ENCODE measurements at regions not wholly inside any gene's neighbourhood (a gene's known extent, or its start where the extent isn't known, plus 50 kb on each side); places are given as distances from the start of the nearest gene placed in this dataset.
"Not testable (repeated sequence)": the region's sequence is repeated elsewhere in the genome, so short reads cannot be mapped to it uniquely, and the experiment has no call there.

DNA sequence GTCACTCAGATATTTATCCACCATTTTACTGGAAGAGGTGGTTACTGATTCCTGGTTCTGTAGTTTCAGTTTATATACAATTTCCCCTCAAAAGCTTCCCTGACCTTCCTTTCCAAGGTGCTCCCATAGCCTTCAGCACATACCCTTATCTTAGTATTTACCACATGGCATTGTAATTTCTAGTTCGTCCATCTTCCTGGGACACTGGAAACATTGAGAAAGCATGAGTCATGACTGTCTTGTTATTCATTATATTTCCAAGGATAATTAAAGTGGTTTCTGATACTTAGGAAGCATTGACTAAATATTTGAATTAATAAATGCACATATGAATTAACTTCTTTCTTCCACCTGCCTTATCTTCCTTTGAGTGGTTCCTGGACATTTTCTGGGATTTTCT, 203.8 kb downstream of the ETAA1 start:
- no peak overlapping the region for H3K27ac Mint-ChIP-seq
- no peaks in the 10 kb centered on the region for H3K27me3 Mint-ChIP-seq
- no peaks in the 10 kb centered on the region for H3K36me3 Mint-ChIP-seq
- no peaks in the 10 kb centered on the region for H3K4me1 Mint-ChIP-seq
- peaks cover 0 to 3% (median 3%) of the 10 kb centered on the region in 3 donors for H3K9me3 Mint-ChIP-seq
- no peak overlapping the region for H3K4me3 Mint-ChIP-seq

DNA sequence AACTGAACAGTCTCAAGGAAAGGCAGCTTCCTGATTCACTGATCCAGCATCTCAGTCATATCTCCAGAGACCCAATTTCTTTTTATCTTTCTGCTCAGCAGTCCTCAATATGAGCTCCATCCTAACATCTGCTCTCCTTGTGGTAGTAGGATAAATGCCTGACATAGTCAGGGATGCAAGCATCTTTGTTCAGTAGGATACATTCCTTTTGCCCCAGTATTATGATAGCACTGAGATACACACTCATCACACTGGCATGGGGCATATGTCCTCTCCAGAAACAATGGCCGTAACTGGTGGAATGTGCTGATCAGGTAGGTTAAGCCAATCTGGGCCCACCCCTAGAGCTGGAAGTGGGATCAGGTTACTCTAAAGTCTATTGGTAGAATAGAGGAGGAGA, 207.2 kb downstream of the ETAA1 start:
- Mint-ChIP-seq H3K36me3 (no peaks in the 10 kb centered on the region), H3K4me3 (no peak overlapping the region)

DNA sequence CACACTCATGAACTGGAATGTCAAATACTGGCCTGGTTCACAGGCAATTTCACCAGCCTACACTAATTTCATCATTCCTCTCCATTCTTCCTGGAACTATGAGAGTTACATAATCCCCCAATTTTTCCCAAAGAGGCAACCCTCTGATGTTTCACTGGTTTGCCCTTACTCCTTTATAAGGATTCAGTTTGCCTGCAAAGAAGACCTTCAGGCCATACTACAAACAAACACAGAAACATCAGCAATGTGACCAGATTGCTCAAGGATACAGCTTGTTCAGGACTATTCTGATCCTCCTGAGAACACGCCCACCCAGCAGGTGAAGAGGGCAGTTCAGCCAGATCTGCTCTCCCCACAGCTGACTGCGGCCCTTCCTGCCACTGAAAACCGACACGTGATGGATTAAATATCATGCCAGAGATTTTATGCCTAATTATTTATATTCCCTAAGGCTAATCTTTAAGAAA, 215.5 kb downstream of the ETAA1 start:
- no peaks in the 10 kb centered on the region for H3K4me1 Mint-ChIP-seq
- peaks cover 2% of the 10 kb centered on the region for H3K36me3 Mint-ChIP-seq
- H3K27ac Mint-ChIP-seq = no peak overlapping the region
- no peak overlapping the region for H3K4me3 Mint-ChIP-seq
- peaks cover 0 to 4% (median 2%) of the 10 kb centered on the region in 3 donors for H3K9me3 Mint-ChIP-seq
- H3K27me3 Mint-ChIP-seq = no peaks in the 10 kb centered on the region

More for the DNA sequence above, 207.2 kb downstream of the ETAA1 start:
- Mint-ChIP-seq H3K9me3 (peaks cover 0 to 4% (median 0%) of the 10 kb centered on the region in 3 donors), H3K4me1 (no peaks in the 10 kb centered on the region), H3K27ac (no peak overlapping the region), H3K27me3 (no peaks in the 10 kb centered on the region)

DNA sequence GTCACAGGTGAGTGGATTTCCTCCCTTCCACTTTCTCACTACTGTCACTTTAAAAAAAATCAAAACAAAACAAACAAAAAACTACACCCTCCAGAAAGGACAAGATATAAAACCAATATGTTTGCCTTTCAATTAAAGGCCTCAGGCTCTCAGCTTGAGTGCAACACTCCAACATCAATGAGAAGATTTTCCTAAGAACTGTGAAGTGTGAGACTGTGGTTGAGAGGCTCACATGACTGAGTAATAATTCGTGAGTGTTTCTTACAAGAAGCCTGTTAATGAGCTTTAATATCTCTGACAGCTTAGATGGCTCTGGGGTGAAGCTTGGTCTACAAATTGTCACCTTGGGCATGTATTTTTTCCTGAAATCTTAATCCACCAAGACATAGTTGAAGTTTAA, 216.1 kb downstream of the ETAA1 start:
- no peaks in the 10 kb centered on the region for H3K27me3 Mint-ChIP-seq
- peaks cover 0 to 2% (median 0%) of the 10 kb centered on the region in 3 donors for H3K9me3 Mint-ChIP-seq
- H3K4me3 Mint-ChIP-seq = no peak overlapping the region
- peaks cover 2% of the 10 kb centered on the region for H3K36me3 Mint-ChIP-seq
- H3K4me1 Mint-ChIP-seq = no peaks in the 10 kb centered on the region
- H3K27ac Mint-ChIP-seq = no peak overlapping the region

DNA sequence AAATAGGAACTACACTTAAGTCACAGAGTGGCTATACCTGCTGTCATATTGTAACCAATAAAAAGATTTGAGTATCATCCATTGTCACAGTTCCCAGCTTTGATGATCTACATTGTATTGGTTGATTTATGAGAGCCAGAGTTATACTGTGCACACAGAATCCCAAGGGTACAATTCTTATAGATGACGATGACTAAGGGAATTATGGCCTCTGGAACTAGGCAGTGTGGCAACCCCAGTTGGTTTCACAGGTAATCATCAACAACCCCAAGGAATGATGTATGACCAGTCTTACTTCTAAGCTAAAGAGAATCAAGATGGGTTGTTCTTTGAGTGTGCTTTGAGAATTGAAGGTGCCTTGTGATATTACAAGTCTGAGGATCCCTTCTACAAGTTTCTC, 217.3 kb downstream of the ETAA1 start:
- no peak overlapping the region for H3K4me3 Mint-ChIP-seq
- peaks cover 0 to 2% (median 0%) of the 10 kb centered on the region in 3 donors for H3K9me3 Mint-ChIP-seq
- H3K36me3 Mint-ChIP-seq = peaks cover 2% of the 10 kb centered on the region
- H3K4me1 Mint-ChIP-seq = no peaks in the 10 kb centered on the region
- no peak overlapping the region for H3K27ac Mint-ChIP-seq
- H3K27me3 Mint-ChIP-seq = no peaks in the 10 kb centered on the region

DNA sequence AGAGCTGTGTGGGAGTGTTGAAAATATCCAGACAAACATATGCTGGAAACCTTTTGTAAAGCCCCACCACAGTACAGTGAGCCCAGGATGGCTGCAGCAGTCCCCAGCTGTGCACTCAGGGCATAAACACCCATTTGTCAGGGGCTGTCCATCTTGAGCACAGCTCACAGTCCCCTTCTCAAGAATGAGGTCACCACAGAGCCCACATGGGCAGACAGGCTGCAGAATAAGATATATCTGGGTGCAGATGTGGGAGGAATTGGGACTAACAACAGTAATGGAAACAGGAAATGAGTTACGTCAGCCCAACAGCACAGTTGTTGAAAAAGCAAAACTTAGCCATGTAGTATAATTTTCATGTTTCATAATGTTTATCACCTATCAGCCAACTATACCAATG, 219.6 kb downstream of the ETAA1 start:
- H3K9me3 Mint-ChIP-seq = peaks cover 0 to 2% (median 0%) of the 10 kb centered on the region in 3 donors
- H3K4me3 Mint-ChIP-seq = no peak overlapping the region
- no peaks in the 10 kb centered on the region for H3K4me1 Mint-ChIP-seq
- H3K27me3 Mint-ChIP-seq = no peaks in the 10 kb centered on the region
- no peaks in the 10 kb centered on the region for H3K36me3 Mint-ChIP-seq
- no peak overlapping the region for H3K27ac Mint-ChIP-seq

DNA sequence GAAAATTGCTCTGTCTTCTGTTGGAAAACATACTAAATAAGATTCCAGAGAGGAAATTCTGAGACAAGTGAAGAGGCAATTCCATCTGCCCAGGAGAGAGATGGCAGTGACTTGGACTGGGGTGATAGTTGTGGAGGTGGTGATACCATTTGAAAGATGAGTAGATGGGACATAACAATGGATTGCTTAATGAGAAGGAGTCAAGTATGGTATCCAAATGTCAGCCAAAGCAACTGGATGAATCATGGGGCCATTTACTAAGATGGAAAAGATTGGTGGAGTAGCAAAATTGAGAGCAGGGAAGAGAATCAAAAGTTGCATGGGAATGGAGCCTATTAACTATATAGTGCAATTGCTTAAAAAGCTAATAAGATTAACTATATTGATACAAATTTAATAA, 222.1 kb downstream of the ETAA1 start:
- Mint-ChIP-seq H3K27me3 (no peaks in the 10 kb centered on the region), H3K36me3 (no peaks in the 10 kb centered on the region), H3K4me3 (no peak overlapping the region), H3K4me1 (peaks cover 0 to 2% (median 0%) of the 10 kb centered on the region in 3 donors), H3K27ac (no peak overlapping the region), H3K9me3 (peaks cover 0 to 4% (median 0%) of the 10 kb centered on the region in 3 donors)

DNA sequence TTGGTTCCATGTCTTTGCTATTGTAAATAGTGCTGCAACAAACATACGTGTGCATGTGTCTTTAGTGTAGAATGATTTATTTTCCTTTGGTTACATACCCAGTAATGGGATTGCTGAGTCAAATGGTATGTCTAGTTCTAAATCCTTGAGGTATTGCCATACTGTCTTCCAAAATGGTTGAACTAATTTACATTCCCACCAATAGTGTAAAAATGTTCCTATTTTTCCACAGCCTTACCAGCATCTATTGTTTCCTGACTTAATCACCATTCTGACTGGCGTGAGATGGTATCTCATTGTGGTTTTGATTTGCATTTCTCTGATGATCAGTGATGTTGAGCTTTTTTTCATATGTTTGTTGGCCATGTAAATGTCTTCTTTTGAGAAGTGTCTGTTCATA, 226.6 kb downstream of the ETAA1 start:
- H3K36me3 Mint-ChIP-seq, H3K4me1 Mint-ChIP-seq, H3K4me3 Mint-ChIP-seq, H3K27ac Mint-ChIP-seq, H3K27me3 Mint-ChIP-seq, H3K9me3 Mint-ChIP-seq: not testable (repeated sequence)

DNA sequence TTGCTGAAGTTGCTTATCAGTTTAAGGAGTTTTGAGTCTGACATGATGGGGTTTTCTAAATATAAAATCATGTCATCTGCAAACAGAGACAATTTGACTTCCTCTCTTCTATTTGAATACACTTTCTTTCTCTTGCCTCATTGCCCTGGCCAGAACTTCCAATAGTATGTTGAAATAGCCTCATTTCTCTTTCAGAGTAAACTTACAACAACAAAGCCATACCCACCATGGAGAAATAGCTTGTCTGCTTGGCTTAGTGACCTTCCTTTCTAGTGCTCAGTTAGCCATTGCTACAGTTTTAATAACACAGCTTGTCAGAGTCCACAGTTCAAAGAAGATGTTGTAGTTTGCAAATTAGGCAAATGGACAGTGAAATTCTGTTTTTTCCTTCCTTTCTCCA, 228.0 kb downstream of the ETAA1 start:
- H3K36me3 Mint-ChIP-seq = no peaks in the 10 kb centered on the region
- H3K4me3 Mint-ChIP-seq = no peak overlapping the region
- H3K4me1 Mint-ChIP-seq = peaks cover 0 to 2% (median 0%) of the 10 kb centered on the region in 3 donors
- H3K27ac Mint-ChIP-seq = no peak overlapping the region
- H3K27me3 Mint-ChIP-seq = peaks cover 4% of the 10 kb centered on the region
- peaks cover 0 to 7% (median 0%) of the 10 kb centered on the region in 3 donors for H3K9me3 Mint-ChIP-seq

DNA sequence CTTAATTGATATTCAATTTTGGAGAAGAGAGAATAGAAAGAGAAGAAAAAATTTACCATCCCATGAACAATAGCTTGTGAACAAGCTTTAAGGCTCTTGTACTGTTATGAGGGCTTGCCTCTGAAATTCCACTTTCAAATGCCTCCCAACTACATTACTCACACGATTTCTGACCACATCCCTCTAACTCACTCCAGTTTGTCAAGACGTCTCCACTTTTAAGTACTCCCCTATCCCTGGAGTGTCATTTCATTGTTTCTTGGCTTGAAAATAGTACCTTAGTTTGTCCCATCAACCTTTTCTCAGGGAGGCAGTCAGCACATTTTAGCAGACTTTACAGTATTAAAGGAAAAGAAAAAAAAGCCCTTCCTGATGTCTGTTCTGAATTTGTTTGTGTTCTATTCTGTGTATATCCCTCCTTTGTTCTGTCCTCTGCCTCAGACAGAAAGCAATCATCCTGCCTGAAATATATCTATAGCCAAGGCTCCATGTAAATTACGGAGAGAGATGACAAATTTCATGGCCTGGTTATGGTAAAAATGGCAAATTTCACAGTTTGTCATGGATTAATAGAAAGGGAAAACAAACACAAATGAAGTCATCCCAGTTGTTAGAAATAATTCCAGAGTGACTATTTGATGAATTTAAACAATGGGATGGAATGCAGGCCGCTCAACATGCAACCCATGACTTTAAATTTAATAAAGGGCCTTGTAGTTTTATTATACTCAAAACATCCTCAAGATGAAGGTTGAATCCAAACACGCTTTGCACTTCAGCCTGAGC, 228.8 kb downstream of the ETAA1 start:
- peaks cover 0 to 7% (median 0%) of the 10 kb centered on the region in 3 donors for H3K9me3 Mint-ChIP-seq
- no peaks in the 10 kb centered on the region for H3K36me3 Mint-ChIP-seq
- no peak overlapping the region for H3K27ac Mint-ChIP-seq
- no peak overlapping the region for H3K4me3 Mint-ChIP-seq
- H3K4me1 Mint-ChIP-seq = peaks cover 0 to 2% (median 0%) of the 10 kb centered on the region in 3 donors
- H3K27me3 Mint-ChIP-seq = peaks cover 4% of the 10 kb centered on the region

DNA sequence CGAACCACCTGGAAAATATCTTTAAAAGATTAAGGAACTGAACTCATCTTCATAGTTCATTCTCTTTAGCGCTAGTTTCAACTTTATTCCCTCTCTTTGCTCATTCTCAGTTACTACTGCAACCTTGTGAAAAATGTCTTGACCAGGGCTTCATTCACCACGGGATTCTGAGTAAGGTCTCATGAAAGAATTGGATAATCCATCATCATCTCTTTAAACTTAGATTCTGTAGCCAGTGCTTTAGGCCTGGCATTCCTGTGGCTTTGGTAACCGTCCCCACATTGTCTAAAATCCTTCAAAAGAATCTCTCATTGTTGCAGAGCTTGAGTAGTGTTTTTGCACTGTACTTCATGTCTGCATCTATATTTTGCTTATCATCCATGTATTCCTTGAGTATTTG, 229.5 kb downstream of the ETAA1 start:
- H3K9me3 Mint-ChIP-seq = peaks cover 0 to 5% (median 0%) of the 10 kb centered on the region in 3 donors
- no peaks in the 10 kb centered on the region for H3K36me3 Mint-ChIP-seq
- H3K4me1 Mint-ChIP-seq = peaks cover 0 to 2% (median 0%) of the 10 kb centered on the region in 3 donors
- no peak overlapping the region for H3K27ac Mint-ChIP-seq
- H3K4me3 Mint-ChIP-seq = no peak overlapping the region
- peaks cover 4% of the 10 kb centered on the region for H3K27me3 Mint-ChIP-seq

DNA sequence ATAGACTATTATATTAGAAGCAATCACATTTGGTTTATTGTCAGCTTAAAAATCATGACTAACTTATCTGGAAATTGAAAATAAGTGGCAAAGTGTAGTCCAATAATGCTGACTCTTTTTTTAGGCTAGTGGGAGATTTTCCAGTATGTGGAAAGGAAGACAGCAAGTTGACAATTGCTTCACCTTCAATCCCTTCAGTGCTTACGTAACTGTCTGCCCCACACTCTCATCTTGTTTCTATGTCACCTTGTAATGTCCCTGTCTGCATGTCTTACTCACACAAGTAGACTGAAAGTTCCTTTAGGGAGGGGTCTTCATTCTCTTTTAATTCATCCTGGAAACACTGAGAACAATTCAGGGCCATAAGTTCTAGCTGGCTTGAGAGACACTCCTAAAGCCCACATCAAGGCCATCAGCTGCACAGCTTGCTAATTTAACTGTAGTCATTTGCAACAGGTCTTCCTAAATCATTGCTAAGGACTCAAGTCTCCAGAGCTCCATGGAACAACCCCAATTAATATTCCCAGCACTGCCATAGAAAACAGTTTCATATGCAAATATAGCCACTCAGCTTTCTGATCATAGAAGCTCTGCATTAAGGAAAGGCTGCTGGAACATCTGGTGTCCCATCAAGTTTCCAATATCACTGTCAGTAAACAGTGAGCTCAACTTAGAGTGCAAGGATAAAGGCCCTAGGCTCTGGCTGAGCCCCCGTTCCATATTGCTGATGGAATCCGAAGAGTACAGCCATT, 230.5 kb downstream of the ETAA1 start:
- no peak overlapping the region for H3K27ac Mint-ChIP-seq
- H3K9me3 Mint-ChIP-seq = peaks cover 0 to 5% (median 0%) of the 10 kb centered on the region in 3 donors

DNA sequence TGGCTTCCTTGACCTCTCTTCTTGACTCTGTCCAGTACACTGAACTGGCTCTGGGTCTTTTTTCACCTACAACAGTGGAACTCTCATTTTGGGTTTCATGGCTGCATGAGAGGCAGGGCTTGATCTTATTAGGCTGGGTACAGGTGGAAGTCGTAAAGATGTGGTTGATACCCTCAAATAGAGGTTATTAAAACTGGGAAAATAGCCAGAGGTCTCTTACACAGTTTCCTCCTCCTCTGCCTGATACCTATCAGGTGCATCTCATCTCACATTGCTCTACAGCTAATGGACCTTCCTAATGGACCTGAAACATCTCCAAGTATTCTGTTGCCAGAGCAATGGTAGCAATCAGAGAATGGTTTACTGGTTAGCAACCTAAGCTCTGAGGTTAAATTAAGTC, 231.8 kb downstream of the ETAA1 start:
- Mint-ChIP-seq H3K4me1 (no peaks in the 10 kb centered on the region), H3K27me3 (peaks cover 4% of the 10 kb centered on the region), H3K27ac (no peak overlapping the region), H3K36me3 (no peaks in the 10 kb centered on the region), H3K9me3 (peaks cover 0 to 3% (median 0%) of the 10 kb centered on the region in 3 donors), H3K4me3 (no peak overlapping the region)

More for the DNA sequence above, 230.5 kb downstream of the ETAA1 start:
- Mint-ChIP-seq H3K4me1 (peaks cover 0 to 2% (median 0%) of the 10 kb centered on the region in 3 donors), H3K36me3 (no peaks in the 10 kb centered on the region), H3K27me3 (peaks cover 4% of the 10 kb centered on the region), H3K4me3 (no peak overlapping the region)

DNA sequence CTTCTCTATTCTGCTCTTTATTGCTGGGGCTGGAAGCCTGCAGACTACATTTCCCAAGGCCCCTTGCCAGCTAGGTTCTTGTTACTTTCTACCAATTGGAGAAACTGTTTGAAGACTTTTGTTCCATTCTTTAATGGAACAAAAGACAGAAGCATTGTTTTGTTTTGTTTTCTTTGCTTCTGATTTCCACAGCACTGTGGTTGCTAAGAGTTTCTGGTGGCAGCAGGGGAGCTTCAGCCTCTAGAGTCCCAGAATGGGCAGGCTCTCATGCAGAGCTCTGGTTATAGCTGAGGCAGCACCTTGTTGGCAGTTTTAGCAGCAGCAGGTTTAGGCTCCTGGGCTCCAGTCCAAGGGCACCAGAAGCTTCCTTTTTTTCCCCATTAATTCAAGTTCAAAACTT, 234.3 kb downstream of the ETAA1 start:
- no peaks in the 10 kb centered on the region for H3K4me1 Mint-ChIP-seq
- H3K9me3 Mint-ChIP-seq = peaks cover 0 to 5% (median 0%) of the 10 kb centered on the region in 3 donors
- H3K27ac Mint-ChIP-seq = no peak overlapping the region
- no peak overlapping the region for H3K4me3 Mint-ChIP-seq
- H3K27me3 Mint-ChIP-seq = peaks cover 4% of the 10 kb centered on the region
- no peaks in the 10 kb centered on the region for H3K36me3 Mint-ChIP-seq

DNA sequence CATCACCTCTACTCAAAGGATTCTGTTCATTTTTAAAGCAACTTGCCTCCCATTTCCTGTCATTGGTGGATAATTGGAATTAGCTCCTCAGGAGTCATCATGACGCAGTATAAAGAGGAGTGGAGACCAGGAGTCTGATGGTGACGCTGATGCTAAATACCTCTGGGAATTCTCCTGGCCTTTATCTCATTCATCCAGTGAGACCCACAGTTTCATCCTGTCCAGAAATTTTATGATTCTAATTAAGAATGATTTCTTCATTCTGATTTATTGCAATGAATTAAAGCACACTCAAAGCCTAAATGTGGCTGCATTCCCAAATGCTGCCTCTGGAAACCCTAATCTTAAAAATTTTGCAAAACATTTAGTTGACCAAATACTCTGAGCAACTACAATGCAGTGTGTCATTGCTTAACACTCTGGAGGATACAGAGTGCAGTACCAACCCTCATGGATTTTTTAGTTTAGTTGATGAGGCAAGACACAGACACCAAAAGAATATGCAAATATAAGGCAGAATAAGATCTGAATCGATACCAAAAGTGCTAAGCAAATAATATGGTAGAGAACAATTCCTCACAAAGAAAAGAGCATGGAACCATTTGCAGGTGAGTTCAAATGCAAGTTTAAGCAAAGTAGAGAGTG, 236.2 kb downstream of the ETAA1 start:
- Mint-ChIP-seq H3K36me3 (no peaks in the 10 kb centered on the region), H3K4me3 (no peak overlapping the region), H3K27ac (no peak overlapping the region), H3K4me1 (no peaks in the 10 kb centered on the region), H3K27me3 (peaks cover 4% of the 10 kb centered on the region), H3K9me3 (peaks cover 0 to 5% (median 0%) of the 10 kb centered on the region in 3 donors)

Data from IgD-negative memory B cell (primary cell).